T-helper 22 cell (primary cell): ENCODE measurements at regions not wholly inside any gene's neighbourhood (a gene's known extent, or its start where the extent isn't known, plus 50 kb on each side); places are given as distances from the start of the nearest gene placed in this dataset.

Source experiments
- DNase-seq: peaks from one replicate; pipeline ENCODE4 v3.0.0-alpha.2; 2020; ENCODE audit warnings: low read depth

- DNase-seq = no peak
Measured at GRCh38 chr3:22225161-22225560, 474.2 kb upstream of the ZNF385D start.

DNA sequence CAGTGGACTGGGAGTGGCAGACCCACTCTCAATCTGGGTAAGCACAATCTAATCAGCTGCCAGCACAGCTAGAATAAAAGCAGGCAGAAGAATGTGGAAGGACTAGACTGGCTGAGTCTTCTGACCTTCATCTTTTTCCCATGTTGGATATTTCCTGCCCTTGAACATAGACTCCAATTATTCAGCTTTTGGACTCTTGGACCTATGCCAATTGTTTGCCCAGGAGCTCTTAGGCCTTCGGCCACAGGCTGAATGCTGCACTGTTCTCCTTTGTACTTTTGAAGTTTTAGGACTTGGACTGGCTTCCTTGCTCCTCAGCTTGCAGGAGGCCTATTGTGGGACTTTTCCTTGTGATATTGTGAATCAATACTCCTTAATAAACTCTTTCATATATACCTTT, 477.7 kb upstream of the ZNF385D start:
- DNase-seq = no peak

DNA sequence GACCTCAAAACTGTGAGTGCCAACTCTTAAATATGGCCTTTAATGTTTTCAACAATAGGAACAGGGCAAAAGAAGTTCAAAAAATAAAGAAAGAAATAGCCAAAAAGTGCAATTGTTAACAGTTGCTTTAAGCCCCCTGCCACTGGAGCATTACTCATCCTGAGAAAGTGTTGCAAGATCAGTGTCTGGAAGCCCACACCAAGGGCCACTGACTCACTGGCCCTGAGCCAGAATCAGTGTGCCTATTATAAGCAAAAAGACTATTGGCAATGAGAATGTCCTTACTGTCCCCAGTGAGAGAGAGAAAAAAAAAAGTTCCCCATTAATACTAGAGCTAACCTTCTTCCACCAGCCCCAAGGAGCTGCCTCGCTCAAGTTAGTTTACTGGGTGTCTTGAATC, 480.1 kb upstream of the ZNF385D start:
- no peak for DNase-seq

DNA sequence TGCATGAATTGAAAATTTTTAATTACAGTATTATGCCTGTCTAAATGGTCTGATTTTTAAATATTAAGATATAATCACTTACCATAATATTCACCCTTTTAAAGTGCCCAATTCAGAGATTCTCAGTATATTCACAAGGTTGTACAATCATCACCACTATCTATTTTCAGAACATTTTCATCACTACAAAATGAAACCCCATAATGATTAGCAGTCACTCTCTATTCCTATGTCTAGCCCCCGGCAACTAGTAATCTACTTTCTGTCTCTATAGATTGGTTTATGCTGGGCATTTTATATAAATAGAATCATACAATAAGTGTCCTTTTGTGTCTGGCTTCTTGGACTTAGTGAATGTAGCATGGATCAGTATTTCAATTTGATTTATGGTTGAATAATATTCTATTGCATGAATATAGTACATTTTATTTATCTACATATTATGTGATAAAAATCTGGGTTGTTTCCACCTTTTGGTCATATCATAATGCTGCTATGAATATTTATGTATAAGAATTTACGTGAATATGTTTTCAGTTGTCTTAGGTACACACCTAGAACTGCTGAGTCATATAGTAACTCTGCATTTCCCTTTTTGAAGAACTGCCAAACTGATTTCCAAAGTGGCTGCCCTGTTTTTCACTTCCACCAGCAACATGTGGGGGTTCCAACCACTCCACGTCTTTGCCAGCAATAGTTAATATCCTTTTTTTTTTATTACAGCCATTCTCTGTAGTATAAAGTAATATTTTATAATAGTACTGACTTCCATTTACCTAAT, 485.7 kb upstream of the ZNF385D start:
- no peak for DNase-seq

DNA sequence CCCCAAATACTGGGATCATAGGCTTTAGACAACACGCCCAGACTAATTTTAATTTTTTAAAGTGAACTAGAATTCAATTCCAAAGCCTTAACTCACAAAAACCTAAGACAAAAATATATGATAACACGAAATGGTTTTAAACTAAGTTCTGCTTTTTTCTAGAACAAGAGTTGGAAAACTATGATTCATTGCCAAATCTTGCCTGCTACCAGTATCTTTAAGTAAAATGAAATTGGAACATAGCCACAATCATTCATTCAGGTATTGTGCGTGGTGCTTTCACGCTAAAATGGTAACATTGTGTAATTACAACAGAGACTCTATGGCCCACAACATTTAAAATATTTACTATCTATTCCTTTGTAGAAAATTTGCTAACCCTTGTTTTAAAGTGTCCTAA, 488.0 kb upstream of the ZNF385D start:
- DNase-seq = no peak

DNA sequence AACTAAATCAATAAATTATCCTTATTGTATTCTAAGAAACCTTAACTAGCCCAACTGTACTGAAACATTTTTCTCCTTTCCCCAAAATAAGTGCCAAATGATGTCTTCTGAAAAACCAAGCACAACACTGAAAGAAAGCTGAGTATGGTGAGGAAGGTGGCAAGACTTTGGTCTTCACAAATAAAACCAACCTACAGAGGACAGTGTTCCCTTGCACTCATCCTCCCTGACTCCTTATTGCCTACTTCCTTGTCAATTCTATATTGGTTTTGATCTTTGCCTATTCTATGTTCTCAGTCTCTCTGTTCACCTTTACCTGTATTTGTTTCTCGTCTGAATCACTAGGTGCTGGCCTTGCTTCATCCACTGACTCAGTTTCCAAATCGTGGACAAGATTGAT, 490.1 kb upstream of the ZNF385D start:
- no peak for DNase-seq

DNA sequence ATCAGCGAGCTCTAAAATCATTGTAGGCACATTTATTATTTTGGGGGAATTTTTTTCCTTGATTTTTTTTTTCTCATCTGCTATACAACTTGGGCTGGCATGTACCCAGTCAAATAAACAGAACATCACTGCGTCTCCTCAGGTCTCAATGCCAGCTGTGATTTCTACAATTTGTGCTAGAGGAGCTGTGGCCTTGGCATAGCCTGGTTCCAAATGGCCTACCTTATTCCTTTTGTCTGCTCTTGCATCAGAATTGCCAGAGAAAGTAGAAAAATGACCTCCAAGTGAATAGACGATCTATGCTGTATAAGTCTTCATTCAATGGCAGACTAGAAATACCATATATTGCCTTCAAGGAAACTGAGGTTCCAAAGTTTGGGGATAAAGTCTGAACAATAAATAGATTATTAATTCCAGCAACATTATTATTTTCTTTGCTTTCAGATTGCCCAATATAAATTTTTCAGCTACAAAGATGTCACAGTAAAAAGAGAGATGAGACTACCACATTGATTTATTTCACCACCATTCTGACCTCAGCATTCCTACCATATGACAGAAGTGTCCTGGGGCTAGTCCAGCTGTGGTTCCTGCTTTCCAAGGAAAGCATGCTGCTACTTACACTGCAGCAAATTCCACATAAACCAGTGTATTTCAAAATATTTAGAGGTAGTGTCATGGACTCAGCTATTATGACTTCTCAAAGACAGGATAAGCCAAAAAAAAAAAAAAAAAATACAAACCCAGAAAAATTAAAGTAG, 493.9 kb upstream of the ZNF385D start:
- DNase-seq = no peak

DNA sequence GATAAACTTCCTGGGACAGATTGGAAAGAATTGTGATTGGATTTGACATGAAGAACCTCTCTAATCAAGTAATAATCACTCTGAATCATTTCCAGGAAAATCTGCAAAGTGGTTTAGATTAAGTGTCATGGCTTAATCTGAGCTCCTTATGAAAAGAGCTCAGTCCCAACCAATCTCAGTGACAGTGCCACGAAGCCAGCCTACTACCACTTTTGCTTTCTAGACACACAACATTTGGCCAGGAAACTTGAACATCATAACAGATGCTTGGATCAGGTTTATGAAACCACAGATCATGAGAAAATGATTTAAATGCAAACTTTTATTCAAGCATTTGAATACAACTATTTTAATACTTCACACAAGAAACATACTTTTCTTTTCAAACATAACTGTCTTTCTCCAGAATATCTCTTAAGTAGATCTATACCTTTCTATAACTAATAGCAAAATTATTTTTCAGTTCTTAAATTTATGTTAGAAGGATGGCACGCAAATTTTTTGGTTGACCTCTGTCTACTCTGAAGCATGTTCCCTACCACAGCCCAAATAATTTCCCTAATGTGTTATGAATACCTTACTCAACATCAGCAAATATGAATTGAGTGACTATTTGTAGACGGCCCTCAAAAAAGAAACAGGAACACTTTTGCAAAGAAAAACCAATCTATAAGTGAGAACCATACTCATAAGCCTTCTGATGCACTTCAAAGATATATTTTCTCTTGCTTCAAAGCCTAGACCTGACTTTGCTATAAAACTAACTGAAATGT, 495.0 kb upstream of the ZNF385D start:
- no peak for DNase-seq

DNA sequence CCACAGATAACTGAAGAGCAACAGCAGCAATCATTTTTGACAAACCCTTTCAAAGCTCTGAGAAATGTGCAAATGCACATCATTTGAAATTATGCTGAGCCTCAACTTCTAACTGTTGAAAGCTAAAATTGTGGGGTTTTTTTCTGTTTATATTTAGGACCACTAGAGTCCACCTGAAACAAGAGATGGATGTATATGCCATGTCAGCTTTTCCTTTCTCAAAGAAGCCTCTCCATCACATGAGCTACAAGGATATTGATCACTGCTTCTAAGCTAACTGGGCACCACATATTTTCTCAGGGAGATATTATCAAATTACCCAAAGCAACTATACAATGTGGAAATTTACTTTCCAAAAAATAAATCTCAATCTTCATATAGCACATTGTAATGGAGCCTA, 498.6 kb upstream of the ZNF385D start:
- no peak for DNase-seq

DNA sequence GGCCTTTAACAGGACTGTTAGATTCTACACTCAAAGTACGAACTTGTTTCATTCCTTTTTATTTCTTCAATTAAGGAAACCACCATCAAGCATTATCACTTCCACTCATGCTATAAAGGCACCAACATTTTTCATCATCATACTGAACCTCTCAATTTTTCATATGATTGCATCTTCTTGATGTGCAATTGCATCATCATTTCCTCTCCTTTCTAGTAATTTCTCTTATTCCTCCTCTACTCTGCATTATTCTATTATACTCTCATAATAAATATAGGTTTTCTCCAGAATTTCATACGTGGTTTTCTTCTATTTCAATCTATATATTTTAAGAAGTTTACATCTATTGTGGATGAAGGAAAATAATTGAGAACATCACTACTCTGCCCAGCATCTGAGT, 506.2 kb upstream of the ZNF385D start:
- DNase-seq = no peak

GRCh38 chr3:22262386-22262785, 511.4 kb upstream of the ZNF385D start:
- no peak for DNase-seq

- DNase-seq = no peak
Measured at GRCh38 chr3:22263042-22263441, 512.0 kb upstream of the ZNF385D start.

- no peak for DNase-seq
Measured at GRCh38 chr3:22265403-22265802, 514.4 kb upstream of the ZNF385D start.

DNA sequence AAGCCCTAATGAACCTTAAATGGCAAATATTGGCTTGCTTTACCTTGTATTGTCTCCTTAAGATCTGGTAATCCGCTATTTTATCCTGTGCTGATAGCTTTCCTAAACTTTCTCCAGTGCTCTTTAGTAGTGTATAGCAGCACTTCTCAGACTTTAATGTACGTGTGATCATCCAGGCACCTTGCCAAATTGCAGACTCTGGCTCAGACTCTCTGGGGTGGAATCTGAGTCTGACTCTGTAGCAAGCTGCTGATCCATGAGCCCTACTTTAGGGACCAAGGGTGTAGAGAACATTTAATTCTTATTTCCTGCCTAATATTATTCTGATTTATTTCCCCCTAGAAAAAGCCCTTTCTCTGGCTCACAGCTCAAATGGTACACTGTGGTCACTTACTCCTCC, 518.8 kb upstream of the ZNF385D start:
- no peak for DNase-seq

DNA sequence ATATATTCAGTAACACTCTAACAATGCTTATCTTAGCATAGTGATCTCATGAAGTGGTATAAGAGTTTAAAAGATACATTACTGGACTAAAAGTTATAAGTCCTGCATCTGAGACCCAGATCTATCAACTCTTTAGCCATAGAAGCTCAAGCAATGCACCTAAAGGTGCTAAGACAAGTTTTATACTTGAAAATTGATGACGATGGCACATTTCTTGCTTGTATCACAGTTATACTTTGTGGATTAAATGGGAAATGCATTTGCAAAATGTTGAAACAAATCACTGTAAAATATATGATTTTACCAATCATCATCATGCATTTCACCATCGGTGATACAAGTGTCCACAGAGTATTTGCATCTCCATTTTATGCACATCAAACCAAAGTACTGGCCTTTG, 525.3 kb upstream of the ZNF385D start:
- no peak for DNase-seq

GRCh38 chr3:22284559-22284958, 533.5 kb upstream of the ZNF385D start:
- no peak for DNase-seq

- no peak for DNase-seq
Measured at GRCh38 chr3:22288756-22289155, 537.7 kb upstream of the ZNF385D start.

GRCh38 chr3:22292681-22293080, 541.7 kb upstream of the ZNF385D start:
- DNase-seq = no peak

- no peak for DNase-seq
Measured at GRCh38 chr3:22296601-22297000, 545.6 kb upstream of the ZNF385D start.

GRCh38 chr3:22297436-22297835, 546.4 kb upstream of the ZNF385D start:
- DNase-seq = no peak

DNA sequence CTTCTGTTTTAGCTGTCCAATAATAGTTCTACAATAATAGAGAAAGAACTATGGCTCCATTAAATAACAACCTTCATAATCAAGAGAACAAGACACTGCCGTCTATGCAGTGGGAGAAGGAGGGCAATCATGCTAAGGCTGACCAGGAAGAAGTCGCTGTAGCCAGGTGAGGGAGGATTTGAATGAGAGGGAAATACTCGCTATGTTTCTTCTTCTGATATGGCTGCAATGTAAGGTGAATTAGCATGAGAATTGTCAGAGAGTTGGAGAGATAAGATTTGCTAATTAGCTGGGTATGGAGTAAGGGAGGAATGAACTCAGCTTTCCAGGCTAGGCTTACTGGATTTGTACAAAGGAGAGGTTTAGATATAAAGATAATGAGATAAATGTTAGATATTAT, 555.4 kb upstream of the ZNF385D start:
- DNase-seq = no peak

DNA sequence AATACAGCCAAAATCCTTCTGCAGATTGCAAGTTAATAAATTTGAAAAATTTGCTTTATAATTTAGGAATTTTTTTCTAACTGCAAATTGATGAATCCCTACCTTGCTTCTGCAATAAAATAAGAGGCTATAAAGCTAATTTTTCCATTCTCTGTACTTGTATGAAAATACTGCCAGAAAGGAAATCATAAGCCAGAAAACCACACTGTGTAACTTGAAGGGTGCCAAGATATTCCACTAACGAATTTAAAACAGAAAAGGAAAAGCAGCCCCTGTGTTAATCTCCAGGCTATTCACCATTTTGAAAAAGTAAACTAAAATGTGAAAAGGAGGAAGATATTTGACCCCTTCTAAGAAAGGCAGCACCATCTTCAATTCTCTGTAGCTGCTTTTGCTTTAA, 557.9 kb upstream of the ZNF385D start:
- DNase-seq = no peak

DNA sequence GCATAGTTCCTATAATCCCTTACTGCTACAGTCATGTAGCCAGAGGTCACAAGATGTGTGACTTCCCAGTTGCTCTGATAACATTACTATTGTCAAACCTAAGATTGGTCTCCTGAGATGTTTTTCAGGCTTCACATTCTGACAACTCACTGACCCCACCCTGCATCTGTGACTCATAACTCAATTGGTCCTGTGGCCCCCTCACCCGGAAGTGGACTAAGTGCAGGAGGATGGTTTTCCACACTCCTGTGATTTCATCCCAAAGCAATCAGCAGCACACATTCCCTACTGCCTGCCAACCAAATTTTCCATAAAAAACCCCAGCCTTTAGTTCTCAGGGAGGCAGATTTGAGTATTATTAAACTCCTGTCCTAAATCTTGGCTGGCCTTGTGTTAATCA, 564.9 kb upstream of the ZNF385D start:
- DNase-seq = no peak
